ENCODE measurements at regions not wholly inside any gene's neighbourhood (a gene's known extent, or its start where the extent isn't known, plus 50 kb on each side); places are given as distances from the start of the nearest gene placed in this dataset.

DNA sequence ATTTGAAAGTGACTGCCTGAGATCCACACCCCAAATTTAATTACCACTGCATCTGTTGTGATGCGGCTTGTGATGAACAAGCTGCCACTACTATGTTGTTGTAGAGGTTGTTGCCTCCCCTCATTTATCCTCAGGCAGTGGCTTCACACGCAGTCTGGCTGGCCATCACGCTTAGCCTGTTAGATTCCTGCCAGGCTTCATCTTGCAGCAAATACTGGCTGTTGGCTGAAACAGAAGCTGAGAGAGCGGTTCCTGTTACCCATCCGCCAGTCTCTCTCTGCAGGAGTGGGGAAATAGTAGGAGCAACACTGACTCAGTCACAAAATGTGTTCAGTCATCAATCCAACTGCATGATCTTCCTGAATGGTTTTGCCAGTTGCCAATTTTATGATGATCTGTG, 934.4 kb downstream of the FLRT2 start:
- Mint-ChIP-seq H3K27ac (ENCODE audit: unreplicated experiment) (no peak overlapping the region), H3K9me3 (ENCODE audit: unreplicated experiment) (no peaks in the 10 kb centered on the region), H3K4me3 (ENCODE audit: unreplicated experiment) (no peak overlapping the region), H3K4me1 (ENCODE audit: low read depth, unreplicated experiment) (no peaks in the 10 kb centered on the region), H3K27me3 (ENCODE audit: low read depth, unreplicated experiment) (no peaks in the 10 kb centered on the region), H3K36me3 (ENCODE audit: low read depth, unreplicated experiment) (no peaks in the 10 kb centered on the region)
- Histone ChIP-seq H3K9ac (ENCODE audit: low read length) (no peak overlapping the region), H3K79me2 (ENCODE audit: insufficient read depth, low read length) (no peaks in the 10 kb centered on the region), H3K4me1 (ENCODE audit: insufficient read depth, low read length) (no peaks in the 10 kb centered on the region), H4K20me1 (ENCODE audit: insufficient read depth, low read length) (no peaks in the 10 kb centered on the region), H3K36me3 (ENCODE audit: insufficient read depth, low read length) (no peaks in the 10 kb centered on the region), H3K9me3 (ENCODE audit: insufficient read depth, low read depth, low read length) (no peaks in the 10 kb centered on the region), H3K4me2 (ENCODE audit: low read length) (no peak overlapping the region), H3K27me3 (ENCODE audit: insufficient read depth, low read length) (no peaks in the 10 kb centered on the region), H2AFZ (ENCODE audit: low read depth, low read length) (no peak overlapping the region), H3K27ac (ENCODE audit: low read depth, low read length) (no peak overlapping the region), H3K4me3 (ENCODE audit: insufficient read depth, low read depth, low read length) (no peak overlapping the region)
- no peak for DNase-seq (ENCODE audit: low read depth)
- TF ChIP-seq EZH2 (IDR thresholded peaks at IDR 0.05; ENCODE audit: insufficient read depth, low read length): no peak
- TF ChIP-seq, protein P1, sequence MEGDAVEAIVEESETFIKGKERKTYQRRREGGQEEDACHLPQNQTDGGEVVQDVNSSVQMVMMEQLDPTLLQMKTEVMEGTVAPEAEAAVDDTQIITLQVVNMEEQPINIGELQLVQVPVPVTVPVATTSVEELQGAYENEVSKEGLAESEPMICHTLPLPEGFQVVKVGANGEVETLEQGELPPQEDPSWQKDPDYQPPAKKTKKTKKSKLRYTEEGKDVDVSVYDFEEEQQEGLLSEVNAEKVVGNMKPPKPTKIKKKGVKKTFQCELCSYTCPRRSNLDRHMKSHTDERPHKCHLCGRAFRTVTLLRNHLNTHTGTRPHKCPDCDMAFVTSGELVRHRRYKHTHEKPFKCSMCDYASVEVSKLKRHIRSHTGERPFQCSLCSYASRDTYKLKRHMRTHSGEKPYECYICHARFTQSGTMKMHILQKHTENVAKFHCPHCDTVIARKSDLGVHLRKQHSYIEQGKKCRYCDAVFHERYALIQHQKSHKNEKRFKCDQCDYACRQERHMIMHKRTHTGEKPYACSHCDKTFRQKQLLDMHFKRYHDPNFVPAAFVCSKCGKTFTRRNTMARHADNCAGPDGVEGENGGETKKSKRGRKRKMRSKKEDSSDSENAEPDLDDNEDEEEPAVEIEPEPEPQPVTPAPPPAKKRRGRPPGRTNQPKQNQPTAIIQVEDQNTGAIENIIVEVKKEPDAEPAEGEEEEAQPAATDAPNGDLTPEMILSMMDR (IDR thresholded peaks at IDR 0.05; ENCODE audit: insufficient read depth, low read depth, low read length): no peak
- FAIRE-seq: no peak

DNA sequence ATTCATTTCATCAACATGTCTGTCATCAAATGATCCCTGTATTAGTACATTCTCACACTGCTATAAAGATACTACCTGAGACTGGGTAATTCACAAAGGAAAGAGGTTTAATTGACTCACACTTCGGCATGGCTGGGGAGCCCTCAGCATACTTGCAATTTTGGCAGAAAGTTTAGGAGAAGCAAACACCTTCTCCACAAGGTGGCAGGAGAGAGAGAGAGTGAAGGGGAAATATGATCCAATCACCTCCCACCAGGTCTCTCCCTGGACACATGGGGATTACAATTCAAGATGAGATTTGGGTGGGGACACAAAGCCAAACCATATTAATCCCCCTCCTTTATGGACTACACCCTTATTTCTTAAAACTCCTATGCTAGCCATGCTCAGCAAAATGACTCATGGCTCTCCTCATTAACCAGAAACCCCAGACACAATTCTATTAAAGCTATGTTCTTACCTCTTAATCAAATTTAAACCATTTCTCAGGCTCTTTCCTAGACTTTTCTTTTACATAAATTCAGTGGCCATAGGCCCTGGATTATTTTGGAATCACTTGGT, 932.3 kb downstream of the FLRT2 start:
- Histone ChIP-seq H3K4me3 (ENCODE audit: insufficient read depth, low read depth, low read length) (no peak overlapping the region), H2AFZ (ENCODE audit: low read depth, low read length) (no peak overlapping the region), H3K36me3 (ENCODE audit: insufficient read depth, low read length) (no peaks in the 10 kb centered on the region), H3K27me3 (ENCODE audit: insufficient read depth, low read length) (no peaks in the 10 kb centered on the region), H4K20me1 (ENCODE audit: insufficient read depth, low read length) (no peaks in the 10 kb centered on the region), H3K27ac (ENCODE audit: low read depth, low read length) (no peak overlapping the region), H3K4me2 (ENCODE audit: low read length) (no peak overlapping the region), H3K9me3 (ENCODE audit: insufficient read depth, low read depth, low read length) (no peaks in the 10 kb centered on the region), H3K4me1 (ENCODE audit: insufficient read depth, low read length) (no peaks in the 10 kb centered on the region), H3K79me2 (ENCODE audit: insufficient read depth, low read length) (no peaks in the 10 kb centered on the region), H3K9ac (ENCODE audit: low read length) (no peak overlapping the region)
- Mint-ChIP-seq H3K27ac (ENCODE audit: unreplicated experiment) (no peak overlapping the region), H3K4me1 (ENCODE audit: low read depth, unreplicated experiment) (no peaks in the 10 kb centered on the region), H3K27me3 (ENCODE audit: low read depth, unreplicated experiment) (no peaks in the 10 kb centered on the region), H3K9me3 (ENCODE audit: unreplicated experiment) (no peaks in the 10 kb centered on the region), H3K36me3 (ENCODE audit: low read depth, unreplicated experiment) (no peaks in the 10 kb centered on the region), H3K4me3 (ENCODE audit: unreplicated experiment) (no peak overlapping the region)
- FAIRE-seq (no peak), DNase-seq (ENCODE audit: low read depth) (no peak)
- TF ChIP-seq, protein P1 (IDR thresholded peaks at IDR 0.05; ENCODE audit: insufficient read depth, low read depth, low read length): no peak
- TF ChIP-seq EZH2 (IDR thresholded peaks at IDR 0.05; ENCODE audit: insufficient read depth, low read length): no peak

DNA sequence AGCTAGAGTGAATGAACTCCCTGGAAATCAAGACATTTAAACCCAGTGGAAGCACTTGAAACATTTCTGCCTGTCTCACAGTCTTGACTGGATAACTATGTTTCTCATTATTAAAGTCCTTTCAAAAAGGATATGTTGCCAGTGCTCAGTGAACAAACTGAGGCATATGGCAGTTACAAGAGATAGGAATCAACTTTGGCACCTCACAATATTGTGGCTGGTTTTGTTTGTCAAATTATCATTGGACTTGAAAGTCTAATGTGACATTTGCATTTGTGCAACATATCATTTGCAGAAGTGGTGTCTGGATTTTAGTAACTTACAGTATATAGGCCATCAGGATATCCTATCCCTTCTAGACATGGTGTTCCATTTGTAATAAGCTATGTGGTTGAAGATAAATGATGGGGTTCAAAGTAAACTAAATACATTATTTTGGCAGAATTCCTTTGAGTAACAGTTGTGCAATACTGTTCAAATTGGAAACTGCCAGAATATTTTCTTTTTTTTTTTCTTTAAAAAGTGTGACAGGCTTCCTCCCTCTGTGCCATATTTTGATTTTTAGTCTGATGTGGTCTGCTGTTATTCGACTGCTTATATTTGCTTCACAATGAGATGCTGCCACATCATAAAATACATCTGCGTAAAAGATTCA, 927.7 kb downstream of the FLRT2 start:
- H3K9me3 ChIP-seq (ENCODE audit: insufficient read depth, low read depth, low read length): no peaks in the 10 kb centered on the region
- no peak overlapping the region for H2AFZ ChIP-seq (ENCODE audit: low read depth, low read length)
- H3K27ac Mint-ChIP-seq (ENCODE audit: unreplicated experiment): no peak overlapping the region
- no peaks in the 10 kb centered on the region for H3K36me3 ChIP-seq (ENCODE audit: insufficient read depth, low read length)
- no peak for FAIRE-seq
- no peaks in the 10 kb centered on the region for H3K9me3 Mint-ChIP-seq (ENCODE audit: unreplicated experiment)
- H3K4me3 Mint-ChIP-seq (ENCODE audit: unreplicated experiment): no peak overlapping the region
- H3K9ac ChIP-seq (ENCODE audit: low read length): no peak overlapping the region
- DNase-seq (ENCODE audit: low read depth): no peak
- no peak overlapping the region for H3K4me3 ChIP-seq (ENCODE audit: insufficient read depth, low read depth, low read length)
- H3K4me1 ChIP-seq (ENCODE audit: insufficient read depth, low read length): no peaks in the 10 kb centered on the region
- H3K4me1 Mint-ChIP-seq (ENCODE audit: low read depth, unreplicated experiment): no peaks in the 10 kb centered on the region
- no peaks in the 10 kb centered on the region for H3K27me3 ChIP-seq (ENCODE audit: insufficient read depth, low read length)
- no peaks in the 10 kb centered on the region for H3K27me3 Mint-ChIP-seq (ENCODE audit: low read depth, unreplicated experiment)
- no peaks in the 10 kb centered on the region for H3K36me3 Mint-ChIP-seq (ENCODE audit: low read depth, unreplicated experiment)
- TF ChIP-seq, protein P1 (IDR thresholded peaks at IDR 0.05; ENCODE audit: insufficient read depth, low read depth, low read length): no peak
- no peak for TF ChIP-seq EZH2 (IDR thresholded peaks at IDR 0.05; ENCODE audit: insufficient read depth, low read length)
- H3K27ac ChIP-seq (ENCODE audit: low read depth, low read length): no peak overlapping the region
- no peaks in the 10 kb centered on the region for H3K79me2 ChIP-seq (ENCODE audit: insufficient read depth, low read length)
- H3K4me2 ChIP-seq (ENCODE audit: low read length): no peak overlapping the region
- H4K20me1 ChIP-seq (ENCODE audit: insufficient read depth, low read length): no peaks in the 10 kb centered on the region
